ENCODE measurements at regions not wholly inside any gene's neighbourhood (a gene's known extent, or its start where the extent isn't known, plus 50 kb on each side); places are given as distances from the start of the nearest gene placed in this dataset.

- DNase-seq (ENCODE audit: low spot score): no peak
- in situ Hi-C loops (cut with HindIII; ENCODE audit: low sequenced_read_pairs): no loop called here
These were observed 253.8 kb upstream of the DMD start for GRCh38 chrX:33465137-33465536.

GRCh38 chrX:33457102-33457501 lies 245.8 kb upstream of the DMD start:
- in situ Hi-C loops (cut with HindIII; ENCODE audit: low sequenced_read_pairs): no loop called here
- DNase-seq (ENCODE audit: low spot score): no peak

GRCh38 chrX:33447285-33447684 lies 235.9 kb upstream of the DMD start:
- no peak for DNase-seq (ENCODE audit: low spot score)
- in situ Hi-C loops (cut with HindIII; ENCODE audit: low sequenced_read_pairs): no loop called here

- in situ Hi-C loops (cut with HindIII; ENCODE audit: low sequenced_read_pairs): no loop called here
These were observed 223.1 kb upstream of the DMD start for GRCh38 chrX:33434256-33435092.

GRCh38 chrX:33416273-33416805 lies 205.0 kb upstream of the DMD start:
- in situ Hi-C loops (cut with HindIII; ENCODE audit: low sequenced_read_pairs): no loop called here
- DNase-seq (ENCODE audit: low spot score): no peak

More at GRCh38 chrX:33434256-33435092, 223.1 kb upstream of the DMD start:
- DNase-seq (ENCODE audit: low spot score): peak; percentile 50

- in situ Hi-C loops (cut with HindIII; ENCODE audit: low sequenced_read_pairs): no loop called here
- no peak for DNase-seq (ENCODE audit: low spot score)
These were observed 204.1 kb upstream of the DMD start for GRCh38 chrX:33415459-33415858.

- no peak for DNase-seq (ENCODE audit: low spot score)
- in situ Hi-C loops (cut with HindIII; ENCODE audit: low sequenced_read_pairs): no loop called here
These were observed 174.2 kb upstream of the DMD start for GRCh38 chrX:33385546-33385945.

- no peak for DNase-seq (ENCODE audit: low spot score)
- in situ Hi-C loops (cut with HindIII; ENCODE audit: low sequenced_read_pairs): no loop called here
These were observed 168.5 kb upstream of the DMD start for GRCh38 chrX:33379839-33380238.

- in situ Hi-C loops (cut with HindIII; ENCODE audit: low sequenced_read_pairs): no loop called here
These were observed 146.3 kb upstream of the DMD start for GRCh38 chrX:33357606-33358005.

GRCh38 chrX:33339219-33339618 lies 127.9 kb upstream of the DMD start:
- DNase-seq (ENCODE audit: low spot score): no peak

More at GRCh38 chrX:33357606-33358005, 146.3 kb upstream of the DMD start:
- DNase-seq (ENCODE audit: low spot score): no peak

GRCh38 chrX:33336783-33337182 lies 125.4 kb upstream of the DMD start:
- in situ Hi-C loops (cut with HindIII; ENCODE audit: low sequenced_read_pairs): no loop called here

More at GRCh38 chrX:33339219-33339618, 127.9 kb upstream of the DMD start:
- in situ Hi-C loops (cut with HindIII; ENCODE audit: low sequenced_read_pairs): no loop called here

GRCh38 chrX:33333271-33333670 lies 121.9 kb upstream of the DMD start:
- no peak for DNase-seq (ENCODE audit: low spot score)
- in situ Hi-C loops (cut with HindIII; ENCODE audit: low sequenced_read_pairs): no loop called here

More at GRCh38 chrX:33336783-33337182, 125.4 kb upstream of the DMD start:
- peak; percentile 7 for DNase-seq (ENCODE audit: low spot score)

- no peak for DNase-seq (ENCODE audit: low spot score)
- in situ Hi-C loops (cut with HindIII; ENCODE audit: low sequenced_read_pairs): no loop called here
These were observed 119.4 kb upstream of the DMD start for GRCh38 chrX:33330798-33331197.

- in situ Hi-C loops (cut with HindIII; ENCODE audit: low sequenced_read_pairs): no loop called here
- no peak for DNase-seq (ENCODE audit: low spot score)
These were observed 112.8 kb upstream of the DMD start for GRCh38 chrX:33324099-33324498.

GRCh38 chrX:33307911-33308354 lies 96.6 kb upstream of the DMD start:
- in situ Hi-C loops (cut with HindIII; ENCODE audit: low sequenced_read_pairs): no loop called here
- DNase-seq (ENCODE audit: low spot score): no peak

- in situ Hi-C loops (cut with HindIII; ENCODE audit: low sequenced_read_pairs): no loop called here
- DNase-seq (ENCODE audit: low spot score): no peak
These were observed 87.3 kb upstream of the DMD start for GRCh38 chrX:33298622-33299021.

- in situ Hi-C loops (cut with HindIII; ENCODE audit: low sequenced_read_pairs): no loop called here
These were observed 74.2 kb upstream of the DMD start for GRCh38 chrX:33285550-33285949.

GRCh38 chrX:33277046-33277445 lies 65.7 kb upstream of the DMD start:
- no peak for DNase-seq (ENCODE audit: low spot score)
- in situ Hi-C loops (cut with HindIII; ENCODE audit: low sequenced_read_pairs): no loop called here

More at GRCh38 chrX:33285550-33285949, 74.2 kb upstream of the DMD start:
- no peak for DNase-seq (ENCODE audit: low spot score)

- no peak for DNase-seq (ENCODE audit: low spot score)
- in situ Hi-C loops (cut with HindIII; ENCODE audit: low sequenced_read_pairs): no loop called here
These were observed 62.2 kb upstream of the DMD start for GRCh38 chrX:33273535-33273934.

GRCh38 chrX:33272986-33273385 lies 61.6 kb upstream of the DMD start:
- in situ Hi-C loops (cut with HindIII; ENCODE audit: low sequenced_read_pairs): no loop called here
- no peak for DNase-seq (ENCODE audit: low spot score)
